ENCODE measurements at regions not wholly inside any gene's neighbourhood (a gene's known extent, or its start where the extent isn't known, plus 50 kb on each side); places are given as distances from the start of the nearest gene placed in this dataset.

DNA sequence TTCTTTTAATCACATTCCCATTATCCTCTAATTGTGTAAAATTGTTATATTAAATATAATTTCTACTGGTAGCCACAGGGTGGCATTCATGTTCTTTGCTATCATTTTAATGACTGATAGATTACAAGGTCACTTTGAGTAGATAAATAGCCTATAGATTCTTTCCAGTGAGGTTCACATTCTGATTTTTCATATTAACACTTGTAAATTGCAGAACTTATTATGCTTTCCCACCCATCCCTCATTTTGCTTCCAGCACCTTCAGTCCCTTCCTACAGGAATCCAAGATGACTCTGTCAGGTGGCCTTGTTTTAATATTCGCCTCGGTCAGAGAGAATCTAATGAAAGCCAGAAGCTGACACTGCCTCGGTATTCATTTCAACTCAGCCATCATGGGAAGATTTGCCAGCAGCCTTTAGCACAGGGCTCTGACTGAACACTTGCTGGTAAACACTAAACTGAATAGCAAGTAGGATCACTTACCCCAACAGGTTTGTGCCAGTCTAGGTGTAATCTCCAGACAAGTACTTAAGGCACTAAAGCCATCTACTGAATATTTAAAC lies 101.2 kb upstream of the FSHR start:
- Histone ChIP-seq H3K14ac (ENCODE audit: insufficient read depth, low read length) (no peak overlapping the region), H3K18ac (ENCODE audit: insufficient read length, low read depth, low read length) (no peak overlapping the region), H3K9ac (ENCODE audit: extremely low read depth, insufficient read length, low read length) (no peak overlapping the region), H3K27ac (ENCODE audit: insufficient read length, low read depth, low read length) (no peak overlapping the region), H2BK5ac (ENCODE audit: insufficient read length, low read length) (no peak overlapping the region), H4K91ac (ENCODE audit: insufficient read length, low read depth, low read length) (no peak overlapping the region), H3K4me1 (ENCODE audit: insufficient read depth, low read length) (no peaks in the 10 kb centered on the region), H3T11ph (ENCODE audit: low read length) (no peak overlapping the region), H2BK12ac (ENCODE audit: insufficient read length, low read depth, low read length) (no peak overlapping the region), H4K20me1 (ENCODE audit: control insufficient read depth, insufficient read depth, insufficient read length) (no peaks in the 10 kb centered on the region), H3K9me3 (ENCODE audit: control insufficient read depth, low read depth, low read length) (no peaks in the 10 kb centered on the region), H2BK20ac (ENCODE audit: low read depth, low read length, poor library complexity, severe bottlenecking) (no peak overlapping the region), H3K23me2 (ENCODE audit: insufficient read length, low read depth, low read length, poor library complexity, severe bottlenecking) (no peaks in the 10 kb centered on the region), H4K5ac (ENCODE audit: insufficient read length, low read depth, low read length) (no peak overlapping the region), H2AFZ (ENCODE audit: low read length) (no peak overlapping the region), H3K56ac (ENCODE audit: insufficient read length, low read depth, low read length) (no peak overlapping the region), H3K4ac (ENCODE audit: low read depth, low read length) (no peak overlapping the region), H3K27me3 (ENCODE audit: insufficient read depth, low read length) (no peaks in the 10 kb centered on the region), H3K4me2 (ENCODE audit: insufficient read depth, insufficient read length, low read length) (no peak overlapping the region), H2AK5ac (ENCODE audit: insufficient read length, low read length) (no peak overlapping the region), H3K79me2 (ENCODE audit: insufficient read depth, low read length) (no peaks in the 10 kb centered on the region), H3K79me1 (ENCODE audit: insufficient read depth, low read depth, low read length, poor library complexity, severe bottlenecking) (no peaks in the 10 kb centered on the region), H3K23ac (ENCODE audit: insufficient read length, low read depth, low read length) (no peak overlapping the region), H2BK15ac (ENCODE audit: low read depth, low read length) (no peak overlapping the region), H2BK120ac (ENCODE audit: low read depth, low read length, poor library complexity, severe bottlenecking) (no peak overlapping the region), H4K8ac (replicated peaks; ENCODE audit: insufficient read length, low read depth, low read length) (no peak overlapping the region)
- H3K27ac Mint-ChIP-seq = no peak overlapping the region
- H3K36me3 Mint-ChIP-seq (ENCODE audit: insufficient read depth in 1 of 3, low read depth in 3 of 3) = no peaks in the 10 kb centered on the region
- H3K9me3 Mint-ChIP-seq = no peaks in the 10 kb centered on the region
- H3K27me3 Mint-ChIP-seq (ENCODE audit: low read depth) = no peaks in the 10 kb centered on the region
- TF ChIP-seq, protein P1, sequence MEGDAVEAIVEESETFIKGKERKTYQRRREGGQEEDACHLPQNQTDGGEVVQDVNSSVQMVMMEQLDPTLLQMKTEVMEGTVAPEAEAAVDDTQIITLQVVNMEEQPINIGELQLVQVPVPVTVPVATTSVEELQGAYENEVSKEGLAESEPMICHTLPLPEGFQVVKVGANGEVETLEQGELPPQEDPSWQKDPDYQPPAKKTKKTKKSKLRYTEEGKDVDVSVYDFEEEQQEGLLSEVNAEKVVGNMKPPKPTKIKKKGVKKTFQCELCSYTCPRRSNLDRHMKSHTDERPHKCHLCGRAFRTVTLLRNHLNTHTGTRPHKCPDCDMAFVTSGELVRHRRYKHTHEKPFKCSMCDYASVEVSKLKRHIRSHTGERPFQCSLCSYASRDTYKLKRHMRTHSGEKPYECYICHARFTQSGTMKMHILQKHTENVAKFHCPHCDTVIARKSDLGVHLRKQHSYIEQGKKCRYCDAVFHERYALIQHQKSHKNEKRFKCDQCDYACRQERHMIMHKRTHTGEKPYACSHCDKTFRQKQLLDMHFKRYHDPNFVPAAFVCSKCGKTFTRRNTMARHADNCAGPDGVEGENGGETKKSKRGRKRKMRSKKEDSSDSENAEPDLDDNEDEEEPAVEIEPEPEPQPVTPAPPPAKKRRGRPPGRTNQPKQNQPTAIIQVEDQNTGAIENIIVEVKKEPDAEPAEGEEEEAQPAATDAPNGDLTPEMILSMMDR (conservative IDR thresholded peaks at IDR 0.05) = no peak
- no peak for DNase-seq
- WGBS (ENCODE audit: extremely low coverage, insufficient read length, low lambda C conversion rate) = no CpG with 5 or more reads among the region's 3 CpGs
- H3K4me1 Mint-ChIP-seq = no peaks in the 10 kb centered on the region
- no peak overlapping the region for H3K4me3 Mint-ChIP-seq
